Keratinocyte (primary cell): ENCODE measurements at regions not wholly inside any gene's neighbourhood (a gene's known extent, or its start where the extent isn't known, plus 50 kb on each side); places are given as distances from the start of the nearest gene placed in this dataset.

Source experiments
- CTCF ChIP-seq, 3 experiments: IDR thresholded peaks in 1 of 3; conservative IDR thresholded peaks in 1 of 3; optimal IDR thresholded peaks in 1 of 3; 2 replicates in 2 of 3; 3 replicates in 1 of 3; pipeline versions ENCODE3 to v1.5.1; 2011; ENCODE audit warnings: low read length in 3 of 3, mild to moderate bottlenecking in 3 of 3, moderate library complexity in 2 of 3, control low read depth in 1 of 3, inconsistent platforms in 1 of 3; ENCODE audit not compliant: insufficient read depth in 2 of 3; ENCODE audit errors: extremely low read depth in 1 of 3
- EZH2 ChIP-seq: IDR thresholded peaks from one replicate; pipeline ENCODE4 v1.6.1; 2012; ENCODE audit warnings: inconsistent platforms, mild to moderate bottlenecking, low read length, moderate library complexity

GRCh38 chr7:97671571-97671970 lies 60.3 kb upstream of the TAC1 start:
- TF ChIP-seq CTCF (optimal IDR thresholded peaks at IDR 0.05 in 1 of 3, IDR thresholded peaks at IDR 0.05 in 1 of 3, conservative IDR thresholded peaks at IDR 0.05 in 1 of 3; ENCODE audit: extremely low read depth in 1 of 3, insufficient read depth in 2 of 3, low read length in 3 of 3) (no peak), EZH2 (no peak)
